HG03066 (cell line): ENCODE measurements at regions not wholly inside any gene's neighbourhood (a gene's known extent, or its start where the extent isn't known, plus 50 kb on each side); places are given as distances from the start of the nearest gene placed in this dataset.

Source experiments
- ATAC-seq: cut with Tn5 transposase; IDR thresholded peaks from one replicate; pipeline ENCODE4 v1.9.1; 2021; ENCODE audit warnings: low read depth; ENCODE audit not compliant: unreplicated experiment

- ATAC-seq: no peak
Measured at GRCh38 chr17:77437747-77438146, 297.0 kb downstream of the SEC14L1 start.

GRCh38 chr17:77438241-77439188 is 297.7 kb downstream of the SEC14L1 start:
- ATAC-seq: no peak

GRCh38 chr17:77439189-77440018 is 298.6 kb downstream of the SEC14L1 start:
- ATAC-seq: no peak

GRCh38 chr17:77440560-77440981 is 299.8 kb downstream of the SEC14L1 start:
- no peak for ATAC-seq

GRCh38 chr17:77441130-77441920 is 300.6 kb downstream of the SEC14L1 start:
- ATAC-seq: peak; percentile 40

- ATAC-seq: no peak
Measured at GRCh38 chr17:77441940-77442339, 301.2 kb downstream of the SEC14L1 start.

- no peak for ATAC-seq
Measured at GRCh38 chr17:77442976-77443747, 302.4 kb downstream of the SEC14L1 start.

GRCh38 chr17:77443748-77444260 is 303.0 kb downstream of the SEC14L1 start:
- ATAC-seq: no peak

GRCh38 chr17:77444628-77444983 is 303.8 kb downstream of the SEC14L1 start:
- ATAC-seq: no peak

- no peak for ATAC-seq
Measured at GRCh38 chr17:77444984-77445759, 304.4 kb downstream of the SEC14L1 start.

- no peak for ATAC-seq
Measured at GRCh38 chr17:77445760-77446532, 305.2 kb downstream of the SEC14L1 start.

- no peak for ATAC-seq
Measured at GRCh38 chr17:77446940-77447634, 306.3 kb downstream of the SEC14L1 start.

- no peak for ATAC-seq
Measured at GRCh38 chr17:77449373-77449907, 308.7 kb downstream of the SEC14L1 start.

GRCh38 chr17:77449908-77450741 is 309.4 kb downstream of the SEC14L1 start:
- ATAC-seq: no peak

GRCh38 chr17:77450742-77451244 is 310.0 kb downstream of the SEC14L1 start:
- no peak for ATAC-seq

GRCh38 chr17:77451245-77451893 is 310.6 kb downstream of the SEC14L1 start:
- ATAC-seq: no peak
